ENCODE measurements at regions not wholly inside any gene's neighbourhood (a gene's known extent, or its start where the extent isn't known, plus 50 kb on each side); places are given as distances from the start of the nearest gene placed in this dataset.

- no peak for DNase-seq (ENCODE audit: low read depth in 1 of 2, low spot score in 1 of 2)
- Histone ChIP-seq H3K4me1 (ENCODE audit: low read depth) (no peaks in the 10 kb centered on the region), H3K9me3 (ENCODE audit: low read depth) (no peaks in the 10 kb centered on the region), H3K27ac (no peak overlapping the region), H3K36me3 (no peaks in the 10 kb centered on the region), H3K27me3 (no peaks in the 10 kb centered on the region), H3K4me3 (no peak overlapping the region)
- TF ChIP-seq CTCF (IDR thresholded peaks at IDR 0.05; ENCODE audit: low read depth, low read length): no peak
Measured at GRCh38 chr5:27491047-27491446, 452.7 kb upstream of the CDH9 start.

DNA sequence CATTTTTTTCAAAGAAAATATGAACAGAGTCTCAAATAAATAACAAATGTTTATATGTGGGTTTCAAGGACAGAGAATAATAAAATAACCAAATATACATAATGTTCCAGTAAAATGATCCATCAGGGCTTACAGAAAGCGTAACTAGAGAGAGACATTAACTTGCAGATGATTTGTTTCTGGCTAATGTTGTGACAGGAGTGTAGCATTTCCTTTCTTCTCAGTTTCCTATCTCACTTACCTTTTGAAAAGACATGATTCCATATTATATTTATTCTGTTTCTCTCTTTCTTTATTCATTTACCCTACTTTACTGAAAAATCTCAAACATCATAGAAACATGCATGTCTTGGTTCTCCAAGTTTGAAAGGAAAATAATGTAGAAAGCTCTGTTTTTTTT is 451.3 kb upstream of the CDH9 start:
- Histone ChIP-seq H3K4me1 (ENCODE audit: low read depth) (no peaks in the 10 kb centered on the region), H3K36me3 (no peaks in the 10 kb centered on the region), H3K27me3 (no peaks in the 10 kb centered on the region), H3K4me3 (no peak overlapping the region), H3K27ac (no peak overlapping the region), H3K9me3 (ENCODE audit: low read depth) (no peaks in the 10 kb centered on the region)
- DNase-seq (ENCODE audit: low read depth in 1 of 2, low spot score in 1 of 2): no peak
- no peak for TF ChIP-seq CTCF (IDR thresholded peaks at IDR 0.05; ENCODE audit: low read depth, low read length)

DNA sequence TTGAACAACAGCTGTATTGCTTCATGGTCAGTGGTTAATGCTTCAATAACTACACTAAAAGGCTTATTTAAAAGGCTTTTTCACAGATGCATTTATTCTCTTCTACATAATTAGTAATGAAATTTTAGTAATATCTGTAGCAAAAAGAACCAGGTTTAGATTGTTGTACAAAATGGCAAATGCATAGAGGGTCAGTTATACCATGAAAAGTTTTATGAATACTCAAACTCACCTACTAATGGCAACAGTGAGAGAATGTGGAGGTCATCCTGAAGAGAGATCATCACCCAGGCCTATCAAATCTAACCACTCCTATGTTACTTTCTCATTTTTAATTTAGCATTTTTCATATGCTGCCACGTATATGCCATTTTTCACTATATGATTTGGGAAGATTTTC is 444.3 kb upstream of the CDH9 start:
- H3K27me3 ChIP-seq: no peaks in the 10 kb centered on the region
- H3K36me3 ChIP-seq: no peaks in the 10 kb centered on the region
- no peak overlapping the region for H3K27ac ChIP-seq
- no peaks in the 10 kb centered on the region for H3K9me3 ChIP-seq (ENCODE audit: low read depth)
- H3K4me3 ChIP-seq: no peak overlapping the region
- H3K4me1 ChIP-seq (ENCODE audit: low read depth): no peaks in the 10 kb centered on the region
- no peak for DNase-seq (ENCODE audit: low read depth in 1 of 2, low spot score in 1 of 2)
- no peak for TF ChIP-seq CTCF (IDR thresholded peaks at IDR 0.05; ENCODE audit: low read depth, low read length)

DNA sequence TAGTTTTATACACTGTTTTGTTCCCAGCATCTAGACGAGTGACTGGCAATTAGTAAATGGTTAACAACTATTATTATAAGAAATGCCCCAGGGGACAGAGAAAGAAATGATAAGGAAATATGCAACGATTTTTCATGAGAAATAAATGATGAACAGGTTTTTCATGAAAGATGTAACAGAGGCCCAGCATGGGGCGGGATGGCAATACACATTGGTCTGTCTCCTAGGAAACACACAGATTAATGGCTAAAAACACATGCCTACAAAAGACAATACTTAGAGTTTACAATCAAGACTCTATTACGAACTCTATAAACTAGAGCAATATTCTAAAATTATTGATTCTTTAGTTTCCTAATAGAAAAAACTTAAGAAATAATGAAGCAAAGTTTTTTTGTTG is 441.5 kb upstream of the CDH9 start:
- no peak for DNase-seq (ENCODE audit: low read depth in 1 of 2, low spot score in 1 of 2)
- H3K9me3 ChIP-seq (ENCODE audit: low read depth): no peaks in the 10 kb centered on the region
- TF ChIP-seq CTCF (IDR thresholded peaks at IDR 0.05; ENCODE audit: low read depth, low read length): no peak
- no peak overlapping the region for H3K27ac ChIP-seq
- peaks cover 14% of the 10 kb centered on the region for H3K36me3 ChIP-seq
- H3K4me1 ChIP-seq (ENCODE audit: low read depth): no peaks in the 10 kb centered on the region
- H3K27me3 ChIP-seq: no peaks in the 10 kb centered on the region
- no peak overlapping the region for H3K4me3 ChIP-seq

DNA sequence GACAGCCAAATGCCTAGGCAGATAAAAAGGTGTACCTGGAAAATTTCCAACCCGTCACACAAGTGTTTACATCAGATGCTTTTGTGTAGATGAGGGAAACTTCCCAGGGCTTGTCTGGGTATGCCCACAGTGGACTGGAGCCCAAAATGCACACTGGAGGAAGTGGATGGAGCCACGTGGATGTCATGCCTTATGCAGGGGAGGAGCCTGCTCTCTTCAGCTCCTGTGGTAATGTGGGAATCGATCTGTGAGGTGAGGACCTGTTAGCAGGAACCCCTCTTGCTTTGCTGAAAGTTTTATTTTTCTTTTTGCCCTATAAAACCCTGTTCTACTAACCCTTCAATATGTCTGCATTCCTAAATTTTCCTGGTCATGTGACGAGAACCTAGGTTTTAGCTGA is 439.2 kb upstream of the CDH9 start:
- Histone ChIP-seq H3K4me3 (no peak overlapping the region), H3K4me1 (ENCODE audit: low read depth) (no peaks in the 10 kb centered on the region), H3K27me3 (no peaks in the 10 kb centered on the region), H3K36me3 (peaks cover 14% of the 10 kb centered on the region), H3K27ac (no peak overlapping the region), H3K9me3 (ENCODE audit: low read depth) (no peaks in the 10 kb centered on the region)
- DNase-seq (ENCODE audit: low read depth in 1 of 2, low spot score in 1 of 2): no peak
- no peak for TF ChIP-seq CTCF (IDR thresholded peaks at IDR 0.05; ENCODE audit: low read depth, low read length)

- Histone ChIP-seq H3K36me3 (peaks cover 14% of the 10 kb centered on the region), H3K4me3 (no peak overlapping the region)
Measured at GRCh38 chr5:27476356-27476988, 438.1 kb upstream of the CDH9 start.

More at GRCh38 chr5:27476356-27476988, 438.1 kb upstream of the CDH9 start:
- Histone ChIP-seq H3K27me3 (no peaks in the 10 kb centered on the region), H3K27ac (no peak overlapping the region), H3K4me1 (ENCODE audit: low read depth) (peaks cover 4% of the 10 kb centered on the region), H3K9me3 (ENCODE audit: low read depth) (no peaks in the 10 kb centered on the region)
- no peak for TF ChIP-seq CTCF (IDR thresholded peaks at IDR 0.05; ENCODE audit: low read depth, low read length)
- DNase-seq (ENCODE audit: low read depth in 1 of 2, low spot score in 1 of 2): no peak

All from cardiac muscle cell (in vitro differentiated cells and primary cell).